GM12892 (cell line): ENCODE measurements at regions not wholly inside any gene's neighbourhood (a gene's known extent, or its start where the extent isn't known, plus 50 kb on each side); places are given as distances from the start of the nearest gene placed in this dataset.
"Not testable (repeated sequence)": the region's sequence is repeated elsewhere in the genome, so short reads cannot be mapped to it uniquely, and the experiment has no call there.

Experiments
- POLR2A ChIP-seq: IDR thresholded peaks from 2 replicates; pipeline ENCODE4 v1.6.1; 2011; ENCODE audit warnings: low read depth, low read length, control low read depth
- POLR2AphosphoS5 ChIP-seq: IDR thresholded peaks from 2 replicates; pipeline ENCODE4 v1.6.1; 2011; ENCODE audit warnings: low read depth, low read length, control low read depth
- TAF1 ChIP-seq: IDR thresholded peaks from 2 replicates; pipeline ENCODE4 v1.6.1; 2011; ENCODE audit warnings: low read depth, mild to moderate bottlenecking, control low read depth, low read length, borderline replicate concordance

DNA sequence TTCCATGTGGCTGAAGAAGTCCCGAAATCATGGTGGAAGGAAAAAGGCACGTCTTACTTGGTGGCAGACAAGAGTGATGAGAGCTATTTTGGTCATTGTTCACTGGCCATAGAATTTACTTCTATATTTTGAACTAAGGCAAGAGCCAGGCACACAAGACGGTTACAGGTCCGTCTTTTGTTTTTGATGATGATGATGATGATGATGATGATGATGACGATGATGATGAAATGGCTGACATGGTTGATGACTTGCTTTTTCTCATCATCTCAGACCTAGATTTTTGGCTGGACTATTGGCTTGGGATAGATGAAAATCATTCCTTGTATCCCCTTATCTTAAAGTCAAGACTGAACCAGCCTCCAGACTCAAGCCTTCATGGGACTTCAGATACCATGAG lies 88.7 kb upstream of the ZNF195 start:
- TF ChIP-seq POLR2A, POLR2AphosphoS5, TAF1: not testable (repeated sequence)
